AG09319 (cell line): ENCODE measurements at regions not wholly inside any gene's neighbourhood (a gene's known extent, or its start where the extent isn't known, plus 50 kb on each side); places are given as distances from the start of the nearest gene placed in this dataset.

ENCODE experiments used
- DNase-seq: peaks from one replicate; pipeline ENCODE4 v3.0.0-alpha.2; 2010; ENCODE audit warnings: low read depth; ENCODE audit errors: extremely low read depth
- CTCF ChIP-seq: IDR thresholded peaks from 2 replicates; pipeline ENCODE4 v1.5.1; 2011; ENCODE audit warnings: low read depth, mild to moderate bottlenecking, inconsistent platforms, low read length, moderate library complexity

DNA sequence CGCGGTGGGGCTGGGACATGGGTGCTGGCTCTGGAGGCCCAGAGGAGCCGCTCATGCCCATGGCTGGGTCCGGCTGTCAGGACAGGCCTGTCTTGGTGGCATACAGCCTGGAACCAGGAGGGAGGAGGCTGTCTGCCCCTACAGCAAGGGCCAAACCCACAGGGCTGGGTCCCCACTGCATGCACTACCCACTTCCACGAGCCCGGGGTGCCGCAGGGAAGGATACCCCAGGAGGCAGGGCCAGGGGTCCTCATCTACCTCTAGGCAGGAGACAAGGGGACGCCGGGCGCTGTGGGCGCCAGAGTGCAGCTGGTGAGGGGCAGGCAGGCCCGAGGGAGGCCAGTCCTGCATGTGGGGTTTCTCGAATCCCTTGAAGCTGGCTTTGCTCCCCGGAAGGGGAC is 95.1 kb upstream of the GPC1 start:
- TF ChIP-seq CTCF, result no peak
- no peak for DNase-seq

- DNase-seq, result no peak
- no peak for TF ChIP-seq CTCF
These were observed 94.4 kb upstream of the GPC1 start for GRCh38 chr2:240341064-240341463.

DNA sequence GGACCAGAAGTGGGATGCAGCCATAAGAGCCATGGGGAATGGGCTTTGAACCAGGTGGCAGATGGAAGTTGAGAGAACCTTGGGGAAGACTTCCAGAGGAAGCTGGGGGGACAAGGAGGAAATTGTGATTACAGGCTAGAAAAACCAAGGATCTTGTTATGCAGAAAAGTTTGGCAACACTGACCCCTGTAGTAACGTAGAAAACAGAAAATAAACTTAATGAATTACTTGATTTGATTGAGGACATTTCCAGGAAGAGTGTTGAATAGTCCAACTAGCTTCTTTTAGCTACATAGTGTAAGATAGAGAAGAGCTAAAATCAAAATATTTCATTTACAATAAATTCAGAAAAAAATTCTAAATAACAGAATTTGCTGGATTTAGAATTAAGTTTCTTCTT is 91.9 kb upstream of the GPC1 start:
- no peak for TF ChIP-seq CTCF
- no peak for DNase-seq

DNA sequence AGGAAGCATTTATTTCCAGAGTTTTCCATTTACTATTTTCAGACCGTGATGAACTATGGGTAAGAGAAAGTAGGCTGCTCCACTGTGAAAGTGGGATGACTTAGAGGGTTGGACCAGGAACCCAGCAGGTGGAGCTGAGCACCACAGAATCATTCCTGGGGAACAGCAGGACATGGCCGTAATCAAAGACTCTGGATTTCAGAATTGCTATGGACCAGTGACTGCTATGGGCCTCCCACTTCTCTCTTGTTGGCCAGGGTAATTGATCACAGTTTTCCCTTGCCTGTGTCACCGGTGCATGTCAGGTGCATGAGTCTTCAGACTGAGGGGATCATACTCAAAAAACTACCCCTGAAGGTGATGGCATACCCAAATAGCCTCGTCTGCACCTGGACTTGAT is 90.6 kb upstream of the GPC1 start:
- TF ChIP-seq CTCF, result no peak
- DNase-seq, result no peak

GRCh38 chr2:240346015-240346752 is 89.3 kb upstream of the GPC1 start:
- TF ChIP-seq CTCF, result no peak

DNA sequence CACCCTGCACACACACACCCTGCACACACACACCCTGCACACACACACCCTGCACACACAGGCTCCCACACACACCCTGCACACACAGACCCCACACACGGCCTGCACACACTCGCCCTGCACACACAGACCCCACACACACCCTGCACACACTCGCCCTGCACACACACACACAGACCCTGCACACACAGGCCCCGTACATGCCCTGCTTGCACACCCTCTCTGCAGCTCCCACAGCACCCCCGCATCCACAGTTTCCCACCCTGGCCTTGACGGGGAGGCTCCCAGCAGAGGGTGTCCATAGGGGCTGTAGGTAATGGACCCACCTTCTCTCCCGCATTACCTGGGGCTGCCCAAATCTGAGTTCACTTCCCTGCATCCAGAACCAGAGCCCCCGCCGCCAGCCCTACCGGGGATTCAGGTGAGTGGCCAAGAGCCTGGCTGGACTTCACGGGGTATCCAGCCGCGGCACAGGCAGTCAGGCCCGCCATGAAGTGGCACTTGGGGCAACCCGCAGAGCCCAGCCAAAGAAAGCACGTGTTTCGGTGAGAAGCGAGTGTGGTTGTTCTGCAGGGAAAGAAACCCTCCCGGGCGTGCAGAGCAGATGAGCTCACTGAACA is 88.6 kb upstream of the GPC1 start:
- TF ChIP-seq CTCF, result no peak
- DNase-seq, result no peak

More at GRCh38 chr2:240346015-240346752, 89.3 kb upstream of the GPC1 start:
- DNase-seq, result no peak

- no peak for TF ChIP-seq CTCF
- DNase-seq, result no peak
These were observed 88.0 kb upstream of the GPC1 start for GRCh38 chr2:240347373-240347940.
